B cell (primary cell): ENCODE measurements at regions not wholly inside any gene's neighbourhood (a gene's known extent, or its start where the extent isn't known, plus 50 kb on each side); places are given as distances from the start of the nearest gene placed in this dataset.

Experiments
- ATAC-seq: fragments of 200-7000 bp; cut with Tn5 transposase; one replicate; pipeline ENCODE4 v1.10.0; 2021; ENCODE audit warnings: low read depth, mild to moderate bottlenecking, moderate number of reproducible peaks, moderate library complexity
- CTCF ChIA-PET: fragments of 350-600 bp; sonication (Branson Sonifier 250); formaldehyde crosslinking; loops from one replicate; lab custom pipeline; 2021; ENCODE audit warnings: antibody characterized with exemption, inconsistent platforms; lab: Charles Lee
- POLR2A ChIA-PET: fragments of 350-600 bp; sonication (Branson Sonifier 250); formaldehyde crosslinking; loops from one replicate; lab custom pipeline; 2021; ENCODE audit warnings: antibody characterized with exemption; lab: Charles Lee
- DNase-seq: peaks from one replicate; pipeline ENCODE4 v3.0.0; 2013
- H2AFZ ChIP-seq: 2 replicates; pipeline ENCODE4 v1.6.1; 2012; ENCODE audit warnings: mild to moderate bottlenecking, low read depth, low read length; ENCODE audit not compliant: insufficient read depth, poor library complexity, severe bottlenecking
- H3K27ac ChIP-seq, 2 donors: 1 replicate in 1 of 2; 2 replicates in 1 of 2; pipeline ENCODE4 v1.5.1; 2012 to 2013; ENCODE audit warnings: low read length in 2 of 2, mild to moderate bottlenecking in 2 of 2, moderate library complexity in 1 of 2
- H3K27me3 ChIP-seq, 4 experiments: fragments of 200-600 bp in 1 of 4; sonication (generic) in 1 of 4; replicated peaks in 1 of 4; 1 replicate in 2 of 4; 2 replicates in 2 of 4; pipeline versions ENCODE4 v1.6.1 to v1.7.0; 2013 to 2016; ENCODE audit warnings: low read length in 3 of 4, mild to moderate bottlenecking in 2 of 4, mixed read lengths in 1 of 4, moderate library complexity in 1 of 4; ENCODE audit not compliant: insufficient read depth in 4 of 4, control insufficient read depth in 3 of 4; ENCODE audit errors: control extremely low read depth in 1 of 4
- H3K36me3 ChIP-seq, 2 experiments: replicated peaks in 1 of 2; 1 replicate in 1 of 2; 2 replicates in 1 of 2; pipeline versions ENCODE4 v1.6.1 to v1.7.1; 2013; ENCODE audit warnings: low read length in 1 of 2; ENCODE audit not compliant: insufficient read depth in 2 of 2, control insufficient read depth in 1 of 2; ENCODE audit errors: control extremely low read depth in 1 of 2, extremely low read depth in 1 of 2
- H3K4me1 ChIP-seq, 2 donors: fragments of 200-600 bp in 1 of 2; sonication (generic) in 1 of 2; 1 replicate in 1 of 2; 2 replicates in 1 of 2; pipeline versions ENCODE4 v1.5.1 to v1.6.1; 2013 to 2017; ENCODE audit warnings: low read length in 2 of 2; ENCODE audit not compliant: control insufficient read depth in 2 of 2, insufficient read depth in 2 of 2
- H3K4me2 ChIP-seq: replicated peaks from 2 replicates; pipeline ENCODE3; 2012; ENCODE audit warnings: mild to moderate bottlenecking, low read depth, low read length; ENCODE audit not compliant: poor library complexity, severe bottlenecking
- H3K4me3 ChIP-seq, 5 experiments: fragments of 200-600 bp in 1 of 5; sonication (generic) in 1 of 5; 1 replicate in 3 of 5; 2 replicates in 2 of 5; pipeline versions ENCODE4 v1.5.1 to v1.7.0; 2011 to 2016; ENCODE audit warnings: low read length in 4 of 5, mild to moderate bottlenecking in 4 of 5, low read depth in 2 of 5, control low read depth in 1 of 5, moderate library complexity in 1 of 5; ENCODE audit not compliant: insufficient read depth in 1 of 5; ENCODE audit errors: control extremely low read depth in 1 of 5, extremely low read depth in 1 of 5
- H3K79me2 ChIP-seq: fragments of 200-600 bp; sonication (generic); one replicate; pipeline ENCODE4 v1.6.0; 2016; ENCODE audit warnings: low read length; ENCODE audit not compliant: control insufficient read depth, insufficient read depth
- H3K9ac ChIP-seq: fragments of 200-600 bp; sonication (generic); 2 replicates; pipeline ENCODE4 v1.6.1; 2017; ENCODE audit warnings: mild to moderate bottlenecking, low read length, moderate library complexity
- H3K9me3 ChIP-seq, 3 donors: one replicate each; pipeline versions ENCODE4 v1.6.1 to v1.7.1; 2013; ENCODE audit warnings: low read length in 2 of 3; ENCODE audit not compliant: control insufficient read depth in 2 of 3, insufficient read depth in 1 of 3; ENCODE audit errors: control extremely low read depth in 1 of 3
- H4K20me1 ChIP-seq: 2 replicates; pipeline ENCODE4 v1.6.0; 2012; ENCODE audit warnings: mild to moderate bottlenecking, low read length; ENCODE audit not compliant: insufficient read depth, control insufficient read depth, poor library complexity, severe bottlenecking
- H3K27ac Mint-ChIP-seq: one replicate; pipeline ENCODE4 v1.8.0; 2021; ENCODE audit warnings: mixed read lengths
- H3K27me3 Mint-ChIP-seq: one replicate; pipeline ENCODE4 v1.8.0; 2021; ENCODE audit warnings: mixed read lengths
- H3K4me1 Mint-ChIP-seq: one replicate; pipeline ENCODE4 v1.8.0; 2021; ENCODE audit warnings: mixed read lengths
- H3K4me3 Mint-ChIP-seq: one replicate; pipeline ENCODE4 v1.8.0; 2021; ENCODE audit warnings: mixed read lengths
- H3K9me3 Mint-ChIP-seq: one replicate; pipeline ENCODE4 v1.8.0; 2022; ENCODE audit warnings: mixed read lengths; ENCODE audit not compliant: insufficient read depth
- CTCF ChIP-seq: fragments of 200-600 bp; IDR thresholded peaks from one replicate; pipeline ENCODE4 v1.8.0; 2022; ENCODE audit warnings: antibody characterized with exemption, mild to moderate bottlenecking
- EZH2 ChIP-seq: IDR thresholded peaks from 2 replicates; pipeline ENCODE4 v1.6.1; 2012; ENCODE audit warnings: borderline replicate concordance, low read depth, mild to moderate bottlenecking, moderate library complexity, low read length; ENCODE audit not compliant: insufficient read depth, poor library complexity, severe bottlenecking
- WGBS: methylation state at CpG from one replicate; pipeline ENCODE4 v1.1.5; 2013; ENCODE audit warnings: missing lambda C conversion rate; ENCODE audit not compliant: insufficient coverage; 5-methylcytosine and 5-hydroxymethylcytosine counted together
- intact Hi-C: fragments of 100-400 bp; cut with micrococcal nuclease; formaldehyde crosslinking; loops from one replicate; pipeline ENCODE4 v1.10.0; 2022

GRCh38 chr6:155968921-155969320 is 513.3 kb upstream of the NOX3 start:
- H3K4me3 Mint-ChIP-seq, result no peak overlapping the region
- ChIA-PET CTCF (no interaction called here), POLR2A (no interaction called here)
- ATAC-seq (no peak), DNase-seq (no peak)
- H3K9me3 ChIP-seq, result no peaks in the 10 kb centered on the region
- H3K9ac ChIP-seq, result no peak overlapping the region
- intact Hi-C loops, result no loop called here
- H3K4me1 ChIP-seq, result peaks cover 6 to 8% of the 10 kb centered on the region in 2 donors
- no peaks in the 10 kb centered on the region for H3K79me2 ChIP-seq
- no peaks in the 10 kb centered on the region for H3K27me3 ChIP-seq
- no peak overlapping the region for H3K4me3 ChIP-seq
- no peak overlapping the region for H3K4me2 ChIP-seq
- no peak overlapping the region for H3K27ac Mint-ChIP-seq
- WGBS, result no CpG with 5 or more reads among the region's 1 CpG
- no peaks in the 10 kb centered on the region for H4K20me1 ChIP-seq
- H3K27ac ChIP-seq, result no peak overlapping the region
- H3K36me3 ChIP-seq, result no peaks in the 10 kb centered on the region
- no peaks in the 10 kb centered on the region for H3K9me3 Mint-ChIP-seq
- H3K27me3 Mint-ChIP-seq, result no peaks in the 10 kb centered on the region
- no peak for TF ChIP-seq CTCF
- TF ChIP-seq EZH2, result no peak
- H3K4me1 Mint-ChIP-seq, result peaks cover 10% of the 10 kb centered on the region
- H2AFZ ChIP-seq, result no peak overlapping the region

GRCh38 chr6:155967322-155967721 is 511.7 kb upstream of the NOX3 start:
- H3K4me3 ChIP-seq, result no peak overlapping the region
- no peaks in the 10 kb centered on the region for H3K9me3 ChIP-seq
- CTCF ChIA-PET, result no interaction called here
- no peaks in the 10 kb centered on the region for H3K36me3 ChIP-seq
- no peaks in the 10 kb centered on the region for H3K27me3 ChIP-seq
- no peak for DNase-seq
- TF ChIP-seq EZH2 (no peak), CTCF (no peak)
- intact Hi-C loops, result no loop called here
- no peak overlapping the region for H3K4me3 Mint-ChIP-seq
- H4K20me1 ChIP-seq, result no peaks in the 10 kb centered on the region
- H3K4me1 ChIP-seq, result no peaks in the 10 kb centered on the region
- POLR2A ChIA-PET, result no interaction called here
- no peaks in the 10 kb centered on the region for H3K79me2 ChIP-seq
- no peaks in the 10 kb centered on the region for H3K4me1 Mint-ChIP-seq
- no peak overlapping the region for H2AFZ ChIP-seq
- no peak for ATAC-seq
- no peaks in the 10 kb centered on the region for H3K9me3 Mint-ChIP-seq
- H3K27ac ChIP-seq, result no peak overlapping the region
- no peak overlapping the region for H3K4me2 ChIP-seq
- no peak overlapping the region for H3K27ac Mint-ChIP-seq
- H3K9ac ChIP-seq, result no peak overlapping the region
- 71% methylated on average over 1 of the region's 3 CpGs for WGBS
- no peaks in the 10 kb centered on the region for H3K27me3 Mint-ChIP-seq
